ENCODE measurements at regions not wholly inside any gene's neighbourhood (a gene's known extent, or its start where the extent isn't known, plus 50 kb on each side); places are given as distances from the start of the nearest gene placed in this dataset.
"Not testable (repeated sequence)": the region's sequence is repeated elsewhere in the genome, so short reads cannot be mapped to it uniquely, and the experiment has no call there.

- Histone ChIP-seq H3K36me3 (ENCODE audit: control insufficient read depth in 1 of 2, insufficient read depth in 2 of 2, low read length in 2 of 2) (no peaks in the 10 kb centered on the region), H3K27ac (ENCODE audit: low read depth, low read length) (no peak overlapping the region), H3K9me3 (ENCODE audit: control insufficient read depth in 1 of 2, low read length in 2 of 2) (peaks cover 16 to 17% of the 10 kb centered on the region in 2 donors), H3K4me3 (ENCODE audit: low read depth in 1 of 2, low read length in 2 of 2) (no peak overlapping the region), H3K27me3 (ENCODE audit: control insufficient read depth in 1 of 2, insufficient read depth in 2 of 2, low read length in 2 of 2) (no peaks in the 10 kb centered on the region), H3K9ac (ENCODE audit: low read depth in 1 of 2, low read length in 2 of 2) (no peak overlapping the region), H3K4me1 (ENCODE audit: control insufficient read depth in 1 of 2, insufficient read depth in 2 of 2, low read length in 2 of 2) (no peaks in the 10 kb centered on the region)
Observed at GRCh38 chr3:104316118-104316517, 1050.6 kb upstream of the ALCAM start.

DNA sequence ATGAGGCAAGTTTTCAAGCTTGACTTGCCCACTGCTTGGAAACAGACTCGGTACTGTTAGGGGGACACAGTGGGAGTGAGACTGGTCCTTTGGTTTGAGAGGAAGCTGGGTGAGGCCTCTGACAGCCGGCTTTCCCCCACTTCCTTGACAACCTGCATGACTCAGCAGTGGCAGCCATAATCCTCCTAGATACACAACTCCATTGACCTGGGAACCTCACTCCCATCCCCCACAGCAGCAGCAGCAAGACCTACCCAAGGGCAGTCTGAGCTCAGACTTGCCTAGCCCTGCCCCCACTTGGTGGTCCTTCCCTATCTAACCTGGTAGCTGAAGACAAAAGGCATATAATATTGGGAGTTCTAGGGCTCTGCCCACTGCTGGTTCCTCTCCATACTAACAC, 1043.5 kb upstream of the ALCAM start:
- no peak overlapping the region for H3K4me3 ChIP-seq (ENCODE audit: low read depth in 1 of 2, low read length in 2 of 2)
- no peak overlapping the region for H3K27ac ChIP-seq (ENCODE audit: low read depth, low read length)
- H3K27me3 ChIP-seq (ENCODE audit: control insufficient read depth in 1 of 2, insufficient read depth in 2 of 2, low read length in 2 of 2) = no peaks in the 10 kb centered on the region
- no peaks in the 10 kb centered on the region for H3K36me3 ChIP-seq (ENCODE audit: control insufficient read depth in 1 of 2, insufficient read depth in 2 of 2, low read length in 2 of 2)
- no peaks in the 10 kb centered on the region for H3K4me1 ChIP-seq (ENCODE audit: control insufficient read depth in 1 of 2, insufficient read depth in 2 of 2, low read length in 2 of 2)
- no peak overlapping the region for H3K9ac ChIP-seq (ENCODE audit: low read depth in 1 of 2, low read length in 2 of 2)
- peaks cover 9 to 12% of the 10 kb centered on the region in 2 donors for H3K9me3 ChIP-seq (ENCODE audit: control insufficient read depth in 1 of 2, low read length in 2 of 2)

- H3K9ac ChIP-seq (ENCODE audit: low read depth in 1 of 2, low read length in 2 of 2) = no peak overlapping the region
- no peaks in the 10 kb centered on the region for H3K36me3 ChIP-seq (ENCODE audit: control insufficient read depth in 1 of 2, insufficient read depth in 2 of 2, low read length in 2 of 2)
- H3K27me3 ChIP-seq (ENCODE audit: control insufficient read depth in 1 of 2, insufficient read depth in 2 of 2, low read length in 2 of 2) = no peaks in the 10 kb centered on the region
- H3K27ac ChIP-seq (ENCODE audit: low read depth, low read length) = no peak overlapping the region
- no peaks in the 10 kb centered on the region for H3K4me1 ChIP-seq (ENCODE audit: control insufficient read depth in 1 of 2, insufficient read depth in 2 of 2, low read length in 2 of 2)
- no peak overlapping the region for H3K4me3 ChIP-seq (ENCODE audit: low read depth in 1 of 2, low read length in 2 of 2)
- H3K9me3 ChIP-seq (ENCODE audit: control insufficient read depth in 1 of 2, low read length in 2 of 2) = no peaks in the 10 kb centered on the region
Observed at GRCh38 chr3:104347291-104347690, 1019.4 kb upstream of the ALCAM start.

- Histone ChIP-seq H3K4me1 (ENCODE audit: control insufficient read depth in 1 of 2, insufficient read depth in 2 of 2, low read length in 2 of 2) (no peaks in the 10 kb centered on the region), H3K27me3 (ENCODE audit: control insufficient read depth in 1 of 2, insufficient read depth in 2 of 2, low read length in 2 of 2) (no peaks in the 10 kb centered on the region), H3K27ac (ENCODE audit: low read depth, low read length) (no peak overlapping the region), H3K36me3 (ENCODE audit: control insufficient read depth in 1 of 2, insufficient read depth in 2 of 2, low read length in 2 of 2) (no peaks in the 10 kb centered on the region), H3K9me3 (ENCODE audit: control insufficient read depth in 1 of 2, low read length in 2 of 2) (no peaks in the 10 kb centered on the region), H3K9ac (ENCODE audit: low read depth in 1 of 2, low read length in 2 of 2) (no peak overlapping the region), H3K4me3 (ENCODE audit: low read depth in 1 of 2, low read length in 2 of 2) (no peak overlapping the region)
Observed at GRCh38 chr3:104349836-104350235, 1016.9 kb upstream of the ALCAM start.

- Histone ChIP-seq H3K9me3 (ENCODE audit: control insufficient read depth in 1 of 2, low read length in 2 of 2) (no peaks in the 10 kb centered on the region), H3K36me3 (ENCODE audit: control insufficient read depth in 1 of 2, insufficient read depth in 2 of 2, low read length in 2 of 2) (no peaks in the 10 kb centered on the region), H3K4me3 (ENCODE audit: low read depth in 1 of 2, low read length in 2 of 2) (no peak overlapping the region), H3K9ac (ENCODE audit: low read depth in 1 of 2, low read length in 2 of 2) (no peak overlapping the region), H3K27ac (ENCODE audit: low read depth, low read length) (no peak overlapping the region), H3K4me1 (ENCODE audit: control insufficient read depth in 1 of 2, insufficient read depth in 2 of 2, low read length in 2 of 2) (no peaks in the 10 kb centered on the region), H3K27me3 (ENCODE audit: control insufficient read depth in 1 of 2, insufficient read depth in 2 of 2, low read length in 2 of 2) (no peaks in the 10 kb centered on the region)
Observed at GRCh38 chr3:104353951-104354350, 1012.8 kb upstream of the ALCAM start.

DNA sequence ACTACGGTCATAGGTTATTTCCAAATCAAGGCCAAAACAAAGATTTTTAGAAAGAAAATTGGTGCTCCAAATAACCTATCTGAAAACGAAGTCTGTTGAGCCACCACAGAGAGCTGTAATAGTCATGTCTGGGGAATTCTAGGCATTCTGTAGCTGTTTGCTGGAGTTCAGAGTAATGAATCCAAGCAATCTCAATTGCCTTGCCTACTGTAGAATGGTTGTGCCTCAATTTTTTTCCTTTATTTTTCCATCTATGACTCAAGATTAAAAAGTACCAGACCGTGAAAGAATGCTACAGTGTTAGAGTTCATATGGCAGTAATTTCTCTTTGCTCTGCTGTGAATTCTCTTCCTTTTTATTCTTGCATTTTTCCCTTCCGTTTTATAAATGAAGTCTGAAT, 1007.2 kb upstream of the ALCAM start:
- H3K36me3 ChIP-seq (ENCODE audit: control insufficient read depth in 1 of 2, insufficient read depth in 2 of 2, low read length in 2 of 2) = no peaks in the 10 kb centered on the region
- H3K27ac ChIP-seq (ENCODE audit: low read depth, low read length) = no peak overlapping the region
- H3K9me3 ChIP-seq (ENCODE audit: control insufficient read depth in 1 of 2, low read length in 2 of 2) = peaks cover 0 to 12% of the 10 kb centered on the region in 2 donors
- no peaks in the 10 kb centered on the region for H3K4me1 ChIP-seq (ENCODE audit: control insufficient read depth in 1 of 2, insufficient read depth in 2 of 2, low read length in 2 of 2)
- no peak overlapping the region for H3K4me3 ChIP-seq (ENCODE audit: low read depth in 1 of 2, low read length in 2 of 2)
- H3K27me3 ChIP-seq (ENCODE audit: control insufficient read depth in 1 of 2, insufficient read depth in 2 of 2, low read length in 2 of 2) = no peaks in the 10 kb centered on the region
- H3K9ac ChIP-seq (ENCODE audit: low read depth in 1 of 2, low read length in 2 of 2) = no peak overlapping the region

- no peak overlapping the region for H3K4me3 ChIP-seq (ENCODE audit: low read depth in 1 of 2, low read length in 2 of 2)
- no peak overlapping the region for H3K27ac ChIP-seq (ENCODE audit: low read depth, low read length)
- H3K9me3 ChIP-seq (ENCODE audit: control insufficient read depth in 1 of 2, low read length in 2 of 2) = peaks cover 0 to 12% of the 10 kb centered on the region in 2 donors
- H3K27me3 ChIP-seq (ENCODE audit: control insufficient read depth in 1 of 2, insufficient read depth in 2 of 2, low read length in 2 of 2) = no peaks in the 10 kb centered on the region
- H3K36me3 ChIP-seq (ENCODE audit: control insufficient read depth in 1 of 2, insufficient read depth in 2 of 2, low read length in 2 of 2) = no peaks in the 10 kb centered on the region
- no peaks in the 10 kb centered on the region for H3K4me1 ChIP-seq (ENCODE audit: control insufficient read depth in 1 of 2, insufficient read depth in 2 of 2, low read length in 2 of 2)
- no peak overlapping the region for H3K9ac ChIP-seq (ENCODE audit: low read depth in 1 of 2, low read length in 2 of 2)
Observed at GRCh38 chr3:104360038-104360437, 1006.7 kb upstream of the ALCAM start.

DNA sequence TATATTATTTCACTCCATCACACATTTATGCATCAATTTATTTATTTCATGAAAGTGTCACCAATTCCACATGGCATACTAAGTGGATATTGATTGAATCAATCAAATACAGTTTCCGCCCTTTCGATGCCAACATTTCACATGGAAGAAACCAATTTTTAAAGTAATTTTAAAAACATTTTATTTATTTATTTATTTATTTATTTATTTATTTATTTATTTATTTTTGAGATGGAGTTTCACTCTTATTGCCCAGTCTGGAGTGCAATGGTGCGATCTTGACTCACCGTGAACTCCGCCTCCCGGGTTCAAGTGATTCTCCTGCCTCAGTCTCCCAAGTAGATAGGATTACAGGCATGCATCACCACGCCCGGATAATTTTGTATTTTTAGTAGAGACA, 1005.0 kb upstream of the ALCAM start:
- H3K9me3 ChIP-seq (ENCODE audit: control insufficient read depth in 1 of 2, low read length in 2 of 2) = peaks cover 0 to 12% of the 10 kb centered on the region in 2 donors
- not testable (repeated sequence) for H3K36me3 ChIP-seq (ENCODE audit: control insufficient read depth in 1 of 2, insufficient read depth in 2 of 2, low read length in 2 of 2); H3K9ac ChIP-seq (ENCODE audit: low read depth in 1 of 2, low read length in 2 of 2); H3K27ac ChIP-seq (ENCODE audit: low read depth, low read length); H3K27me3 ChIP-seq (ENCODE audit: control insufficient read depth in 1 of 2, insufficient read depth in 2 of 2, low read length in 2 of 2); H3K4me1 ChIP-seq (ENCODE audit: control insufficient read depth in 1 of 2, insufficient read depth in 2 of 2, low read length in 2 of 2); H3K4me3 ChIP-seq (ENCODE audit: low read depth in 1 of 2, low read length in 2 of 2)

GRCh38 chr3:104362319-104362718, 1004.4 kb upstream of the ALCAM start:
- Histone ChIP-seq H3K4me1 (ENCODE audit: control insufficient read depth in 1 of 2, insufficient read depth in 2 of 2, low read length in 2 of 2) (no peaks in the 10 kb centered on the region), H3K9ac (ENCODE audit: low read depth in 1 of 2, low read length in 2 of 2) (no peak overlapping the region), H3K27me3 (ENCODE audit: control insufficient read depth in 1 of 2, insufficient read depth in 2 of 2, low read length in 2 of 2) (no peaks in the 10 kb centered on the region), H3K4me3 (ENCODE audit: low read depth in 1 of 2, low read length in 2 of 2) (no peak overlapping the region), H3K9me3 (ENCODE audit: control insufficient read depth in 1 of 2, low read length in 2 of 2) (peaks cover 0 to 12% of the 10 kb centered on the region in 2 donors), H3K27ac (ENCODE audit: low read depth, low read length) (no peak overlapping the region), H3K36me3 (ENCODE audit: control insufficient read depth in 1 of 2, insufficient read depth in 2 of 2, low read length in 2 of 2) (no peaks in the 10 kb centered on the region)

- Histone ChIP-seq H3K27me3 (ENCODE audit: control insufficient read depth in 1 of 2, insufficient read depth in 2 of 2, low read length in 2 of 2) (no peaks in the 10 kb centered on the region), H3K9ac (ENCODE audit: low read depth in 1 of 2, low read length in 2 of 2) (no peak overlapping the region), H3K27ac (ENCODE audit: low read depth, low read length) (no peak overlapping the region), H3K9me3 (ENCODE audit: control insufficient read depth in 1 of 2, low read length in 2 of 2) (peaks cover 0 to 8% of the 10 kb centered on the region in 2 donors), H3K4me1 (ENCODE audit: control insufficient read depth in 1 of 2, insufficient read depth in 2 of 2, low read length in 2 of 2) (no peaks in the 10 kb centered on the region), H3K4me3 (ENCODE audit: low read depth in 1 of 2, low read length in 2 of 2) (no peak overlapping the region), H3K36me3 (ENCODE audit: control insufficient read depth in 1 of 2, insufficient read depth in 2 of 2, low read length in 2 of 2) (no peaks in the 10 kb centered on the region)
Observed at GRCh38 chr3:104367000-104367399, 999.7 kb upstream of the ALCAM start.

GRCh38 chr3:104368760-104369159, 997.9 kb upstream of the ALCAM start:
- Histone ChIP-seq H3K27ac (ENCODE audit: low read depth, low read length) (no peak overlapping the region), H3K9ac (ENCODE audit: low read depth in 1 of 2, low read length in 2 of 2) (no peak overlapping the region), H3K4me1 (ENCODE audit: control insufficient read depth in 1 of 2, insufficient read depth in 2 of 2, low read length in 2 of 2) (no peaks in the 10 kb centered on the region), H3K9me3 (ENCODE audit: control insufficient read depth in 1 of 2, low read length in 2 of 2) (no peaks in the 10 kb centered on the region), H3K4me3 (ENCODE audit: low read depth in 1 of 2, low read length in 2 of 2) (no peak overlapping the region), H3K27me3 (ENCODE audit: control insufficient read depth in 1 of 2, insufficient read depth in 2 of 2, low read length in 2 of 2) (no peaks in the 10 kb centered on the region), H3K36me3 (ENCODE audit: control insufficient read depth in 1 of 2, insufficient read depth in 2 of 2, low read length in 2 of 2) (no peaks in the 10 kb centered on the region)
